KMS-11 (cell line): ENCODE measurements at regions not wholly inside any gene's neighbourhood (a gene's known extent, or its start where the extent isn't known, plus 50 kb on each side); places are given as distances from the start of the nearest gene placed in this dataset.

Experiments
- H2AFZ ChIP-seq: fragments of 200-600 bp; sonication (generic); 2 replicates; pipeline ENCODE4 v1.6.1; 2016; ENCODE audit warnings: antibody characterized with exemption, mixed run types, low read depth
- H3K27ac ChIP-seq: fragments of 200-600 bp; sonication (generic); 2 replicates; pipeline ENCODE4 v1.6.1; 2016; ENCODE audit warnings: mild to moderate bottlenecking, mixed run types
- H3K27me3 ChIP-seq: fragments of 200-600 bp; sonication (generic); 2 replicates; pipeline ENCODE4 v1.6.1; 2017; ENCODE audit warnings: mild to moderate bottlenecking, low read depth, mixed run types, moderate library complexity; ENCODE audit not compliant: insufficient read depth
- H3K36me3 ChIP-seq: fragments of 200-600 bp; sonication (generic); 2 replicates; pipeline ENCODE4 v1.6.1; 2017; ENCODE audit warnings: mild to moderate bottlenecking, mixed run types; ENCODE audit not compliant: insufficient read depth
- H3K4me1 ChIP-seq: fragments of 200-600 bp; sonication (generic); 2 replicates; pipeline ENCODE4 v1.6.1; 2016; ENCODE audit warnings: mild to moderate bottlenecking, low read depth, mixed run types; ENCODE audit not compliant: poor library complexity, severe bottlenecking
- H3K4me2 ChIP-seq: fragments of 200-600 bp; sonication (generic); 2 replicates; pipeline ENCODE4 v1.7.0; 2016; ENCODE audit warnings: mild to moderate bottlenecking, mixed run types
- H3K4me3 ChIP-seq: fragments of 200-600 bp; sonication (generic); IDR thresholded peaks from 2 replicates; pipeline ENCODE4 v1.6.1; 2017; ENCODE audit warnings: low read depth, low read length, mixed read lengths; ENCODE audit not compliant: insufficient read depth
- H3K79me2 ChIP-seq: fragments of 200-600 bp; sonication (generic); 2 replicates; pipeline ENCODE4 v1.6.1; 2016; ENCODE audit warnings: low read depth, mixed run types; ENCODE audit not compliant: insufficient read depth
- H3K9ac ChIP-seq: fragments of 200-600 bp; sonication (generic); 2 replicates; pipeline ENCODE4 v1.6.1; 2016; ENCODE audit warnings: mild to moderate bottlenecking, mixed run types
- H4K20me1 ChIP-seq: fragments of 200-600 bp; sonication (generic); 2 replicates; pipeline ENCODE4 v1.6.1; 2016; ENCODE audit warnings: mild to moderate bottlenecking, mixed run types; ENCODE audit not compliant: insufficient read depth
- CTCF ChIP-seq: fragments of 200-600 bp; sonication (generic); conservative IDR thresholded peaks from 2 replicates; pipeline ENCODE4 v1.6.1; 2017; ENCODE audit warnings: low read depth, mild to moderate bottlenecking, antibody characterized with exemption, low read length, moderate library complexity, mixed read lengths

- Histone ChIP-seq H3K27ac (no peak overlapping the region), H3K79me2 (no peaks in the 10 kb centered on the region), H2AFZ (no peak overlapping the region), H3K4me3 (no peak overlapping the region), H4K20me1 (no peaks in the 10 kb centered on the region), H3K4me1 (peaks cover 28% of the 10 kb centered on the region), H3K36me3 (no peaks in the 10 kb centered on the region), H3K4me2 (no peak overlapping the region), H3K27me3 (no peaks in the 10 kb centered on the region), H3K9ac (no peak overlapping the region)
- no peak for TF ChIP-seq CTCF
These were observed 606.4 kb upstream of the CDH8 start for GRCh38 chr16:62642677-62643076.

- Histone ChIP-seq H2AFZ (peak overlapping the region; percentile 69; the same call in 1 of the 2 replicates), H3K36me3 (no peaks in the 10 kb centered on the region), H3K4me3 (no peak overlapping the region), H3K4me1 (peaks cover 36% of the 10 kb centered on the region), H3K9ac (peak overlapping the region; percentile 52; the same call in 1 of the 2 replicates), H3K27ac (peak overlapping the region; percentile 86), H3K4me2 (peak overlapping the region; percentile 55), H4K20me1 (no peaks in the 10 kb centered on the region), H3K79me2 (no peaks in the 10 kb centered on the region), H3K27me3 (no peaks in the 10 kb centered on the region)
- no peak for TF ChIP-seq CTCF
These were observed 603.7 kb upstream of the CDH8 start for GRCh38 chr16:62639890-62640289.

GRCh38 chr16:62638964-62639870 is 603.0 kb upstream of the CDH8 start:
- H3K4me1 ChIP-seq = peaks cover 36% of the 10 kb centered on the region
- H4K20me1 ChIP-seq = no peaks in the 10 kb centered on the region
- H3K9ac ChIP-seq = peak overlapping the region; percentile 52; the same call in 1 of the 2 replicates
- H3K27me3 ChIP-seq = no peaks in the 10 kb centered on the region
- peak overlapping the region; percentile 86 for H3K27ac ChIP-seq
- no peaks in the 10 kb centered on the region for H3K36me3 ChIP-seq
- H3K4me2 ChIP-seq = peak overlapping the region; percentile 55
- no peak overlapping the region for H3K4me3 ChIP-seq
- TF ChIP-seq CTCF = no peak
- H2AFZ ChIP-seq = peak overlapping the region; percentile 69; the same call in 1 of the 2 replicates
- no peaks in the 10 kb centered on the region for H3K79me2 ChIP-seq

- Histone ChIP-seq H2AFZ (peak overlapping the region; percentile 69), H3K27me3 (no peaks in the 10 kb centered on the region), H3K27ac (peak overlapping the region; percentile 86), H3K4me3 (no peak overlapping the region), H4K20me1 (no peaks in the 10 kb centered on the region), H3K9ac (peak overlapping the region; percentile 52; the same call in 1 of the 2 replicates), H3K4me1 (peaks cover 36% of the 10 kb centered on the region), H3K36me3 (no peaks in the 10 kb centered on the region), H3K79me2 (no peaks in the 10 kb centered on the region), H3K4me2 (peak overlapping the region; percentile 55)
- TF ChIP-seq CTCF = no peak
These were observed 602.2 kb upstream of the CDH8 start for GRCh38 chr16:62638324-62638911.
